Progenitor cell of endocrine pancreas (in vitro differentiated cells): ENCODE measurements at regions not wholly inside any gene's neighbourhood (a gene's known extent, or its start where the extent isn't known, plus 50 kb on each side); places are given as distances from the start of the nearest gene placed in this dataset.

Source experiments
- DNase-seq: peaks from one replicate; pipeline ENCODE4 v3.0.0; 2021; ENCODE audit warnings: low spot score; ENCODE audit not compliant: unreplicated experiment
- H3K27ac Mint-ChIP-seq: 2 replicates; pipeline ENCODE4 v1.8.0; 2021; ENCODE audit warnings: mild to moderate bottlenecking, moderate library complexity, mixed read lengths
- H3K27me3 Mint-ChIP-seq: 2 replicates; pipeline ENCODE4 v1.8.0; 2021; ENCODE audit warnings: mixed read lengths
- H3K36me3 Mint-ChIP-seq: 2 replicates; pipeline ENCODE4 v1.8.0; 2022; ENCODE audit warnings: mixed read lengths; ENCODE audit not compliant: insufficient read depth
- H3K4me1 Mint-ChIP-seq: 2 replicates; pipeline ENCODE4 v1.8.0; 2021; ENCODE audit warnings: low read depth, mixed read lengths
- H3K4me3 Mint-ChIP-seq: 2 replicates; pipeline ENCODE4 v1.8.0; 2021; ENCODE audit warnings: low read depth, mild to moderate bottlenecking, moderate library complexity, mixed read lengths
- H3K9me3 Mint-ChIP-seq: 2 replicates; pipeline ENCODE4 v1.8.0; 2021; ENCODE audit warnings: low read depth, mixed read lengths
- TF ChIP-seq, protein P1 (sequence below): fragments of 200-600 bp; sonication (generic); IDR thresholded peaks from one replicate; pipeline ENCODE4 v1.5.0; 2021; ENCODE audit warnings: antibody characterized with exemption, mild to moderate bottlenecking; ENCODE audit not compliant: unreplicated experiment

DNA sequence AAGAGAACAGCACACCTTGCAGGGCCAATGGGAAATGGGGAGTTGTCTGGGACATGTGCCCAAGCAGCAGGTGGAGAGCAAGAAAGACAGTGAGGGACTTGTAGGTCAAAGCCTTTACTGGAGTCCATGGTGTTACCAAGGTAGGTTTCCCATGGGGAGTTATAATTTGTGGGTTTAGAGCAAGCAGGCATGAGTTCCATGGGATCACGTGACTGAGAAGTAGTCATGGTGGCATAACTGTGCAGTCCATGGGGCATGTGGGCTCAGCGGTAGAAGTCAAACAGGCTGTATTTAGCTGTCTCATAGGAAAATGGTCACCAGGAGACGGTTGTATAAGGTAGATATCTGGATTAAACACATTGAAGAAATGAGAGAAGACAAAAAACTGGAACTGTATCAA lies 715.1 kb downstream of the SLITRK1 start:
- H3K9me3 Mint-ChIP-seq: peaks cover under 1% of the 10 kb centered on the region

DNA sequence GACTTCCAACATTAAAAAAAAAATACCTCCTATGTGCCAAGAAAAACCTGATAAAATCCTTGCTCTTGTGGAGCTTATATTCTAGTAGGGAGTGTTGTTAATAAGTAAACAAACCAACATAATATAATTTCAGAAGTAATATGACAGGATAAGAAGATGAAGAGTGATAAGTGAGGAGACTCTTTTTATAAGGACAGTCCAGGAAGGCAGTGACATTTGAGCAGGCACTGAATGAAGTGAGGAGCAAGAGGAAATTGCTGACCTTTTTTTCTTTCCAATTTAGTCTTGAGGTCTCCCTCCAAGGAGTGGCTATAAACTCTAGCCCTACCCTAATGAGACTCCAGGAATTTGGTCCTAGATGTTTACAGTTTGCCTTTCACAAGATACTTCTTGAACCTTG lies 715.7 kb downstream of the SLITRK1 start:
- H3K36me3 Mint-ChIP-seq: no peaks in the 10 kb centered on the region
- no peaks in the 10 kb centered on the region for H3K9me3 Mint-ChIP-seq
- H3K4me3 Mint-ChIP-seq: no peak overlapping the region
- H3K27me3 Mint-ChIP-seq: no peaks in the 10 kb centered on the region
- no peak overlapping the region for H3K27ac Mint-ChIP-seq
- TF ChIP-seq, protein P1, sequence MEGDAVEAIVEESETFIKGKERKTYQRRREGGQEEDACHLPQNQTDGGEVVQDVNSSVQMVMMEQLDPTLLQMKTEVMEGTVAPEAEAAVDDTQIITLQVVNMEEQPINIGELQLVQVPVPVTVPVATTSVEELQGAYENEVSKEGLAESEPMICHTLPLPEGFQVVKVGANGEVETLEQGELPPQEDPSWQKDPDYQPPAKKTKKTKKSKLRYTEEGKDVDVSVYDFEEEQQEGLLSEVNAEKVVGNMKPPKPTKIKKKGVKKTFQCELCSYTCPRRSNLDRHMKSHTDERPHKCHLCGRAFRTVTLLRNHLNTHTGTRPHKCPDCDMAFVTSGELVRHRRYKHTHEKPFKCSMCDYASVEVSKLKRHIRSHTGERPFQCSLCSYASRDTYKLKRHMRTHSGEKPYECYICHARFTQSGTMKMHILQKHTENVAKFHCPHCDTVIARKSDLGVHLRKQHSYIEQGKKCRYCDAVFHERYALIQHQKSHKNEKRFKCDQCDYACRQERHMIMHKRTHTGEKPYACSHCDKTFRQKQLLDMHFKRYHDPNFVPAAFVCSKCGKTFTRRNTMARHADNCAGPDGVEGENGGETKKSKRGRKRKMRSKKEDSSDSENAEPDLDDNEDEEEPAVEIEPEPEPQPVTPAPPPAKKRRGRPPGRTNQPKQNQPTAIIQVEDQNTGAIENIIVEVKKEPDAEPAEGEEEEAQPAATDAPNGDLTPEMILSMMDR: no peak
- no peak for DNase-seq
- H3K4me1 Mint-ChIP-seq: no peaks in the 10 kb centered on the region

More for the DNA sequence above, 715.1 kb downstream of the SLITRK1 start:
- H3K27me3 Mint-ChIP-seq: no peaks in the 10 kb centered on the region
- DNase-seq: no peak
- H3K4me3 Mint-ChIP-seq: no peak overlapping the region
- no peaks in the 10 kb centered on the region for H3K36me3 Mint-ChIP-seq
- TF ChIP-seq, protein P1: no peak
- no peaks in the 10 kb centered on the region for H3K4me1 Mint-ChIP-seq
- H3K27ac Mint-ChIP-seq: no peak overlapping the region

DNA sequence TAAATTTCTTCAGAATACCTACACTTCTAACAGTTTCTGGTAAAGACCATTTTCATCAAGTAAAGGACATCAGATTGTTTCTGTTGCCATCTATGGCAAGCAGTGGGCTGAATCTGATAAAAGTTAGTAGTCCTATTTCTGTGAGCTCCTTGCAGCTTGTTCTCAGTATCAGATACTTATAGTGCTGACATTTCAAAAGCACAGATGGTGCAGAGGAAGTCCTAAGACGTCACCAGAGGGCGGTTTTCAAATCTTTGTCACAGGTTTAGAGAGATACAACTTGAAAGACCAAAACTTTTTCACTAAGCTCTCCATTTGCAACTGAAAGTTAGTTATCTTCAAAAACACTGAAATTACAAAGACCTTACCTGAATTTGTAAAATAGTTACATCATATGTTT lies 719.8 kb downstream of the SLITRK1 start:
- Mint-ChIP-seq H3K27me3 (no peaks in the 10 kb centered on the region), H3K27ac (no peak overlapping the region), H3K9me3 (no peaks in the 10 kb centered on the region), H3K4me3 (no peak overlapping the region), H3K4me1 (no peaks in the 10 kb centered on the region), H3K36me3 (no peaks in the 10 kb centered on the region)
- TF ChIP-seq, protein P1: no peak
- DNase-seq: no peak

DNA sequence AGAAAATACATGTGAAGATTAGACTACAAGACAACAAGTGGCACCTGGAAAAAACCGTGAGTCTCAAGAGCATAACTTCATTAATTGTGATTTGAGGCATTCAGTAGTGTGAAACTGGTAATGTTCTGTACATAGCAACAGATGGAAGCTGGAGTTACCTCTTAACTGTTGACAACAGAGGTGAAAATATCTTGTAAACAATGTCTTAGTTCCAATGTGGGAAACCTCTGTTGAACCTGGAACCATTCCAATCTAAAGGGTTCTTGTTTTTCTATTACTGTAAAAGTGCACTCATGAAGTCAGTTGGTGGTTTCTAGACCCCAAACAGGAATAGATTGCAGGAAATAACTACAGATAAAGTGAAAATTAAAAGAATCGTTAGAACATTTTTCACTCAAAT lies 728.4 kb downstream of the SLITRK1 start:
- Mint-ChIP-seq H3K27ac (no peak overlapping the region), H3K9me3 (no peaks in the 10 kb centered on the region), H3K27me3 (no peaks in the 10 kb centered on the region), H3K4me1 (peaks cover 2% of the 10 kb centered on the region), H3K36me3 (no peaks in the 10 kb centered on the region), H3K4me3 (no peak overlapping the region)
- DNase-seq: no peak
- TF ChIP-seq, protein P1: no peak

DNA sequence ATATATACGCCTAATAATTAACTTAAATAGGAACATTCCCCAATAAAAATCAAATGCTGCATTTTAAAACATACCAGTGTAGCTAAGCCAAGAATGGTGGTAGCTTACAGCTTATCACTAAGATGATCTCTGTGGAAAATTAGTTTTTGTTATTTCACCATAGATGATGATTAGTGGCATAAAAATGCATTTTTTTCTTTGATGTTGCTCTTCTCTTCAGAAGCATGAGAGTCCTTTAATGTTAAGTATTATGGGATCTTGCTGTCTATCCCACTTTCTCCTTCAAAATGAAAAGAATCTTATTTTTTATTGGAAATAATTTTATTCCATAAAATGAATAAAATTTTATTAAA lies 731.0 kb downstream of the SLITRK1 start:
- Mint-ChIP-seq H3K36me3 (no peaks in the 10 kb centered on the region), H3K27ac (no peak overlapping the region), H3K9me3 (no peaks in the 10 kb centered on the region), H3K27me3 (no peaks in the 10 kb centered on the region), H3K4me3 (no peak overlapping the region), H3K4me1 (peaks cover 2% of the 10 kb centered on the region)
- TF ChIP-seq, protein P1: no peak
- no peak for DNase-seq
